IMR-90 (cell line): ENCODE measurements at regions not wholly inside any gene's neighbourhood (a gene's known extent, or its start where the extent isn't known, plus 50 kb on each side); places are given as distances from the start of the nearest gene placed in this dataset.

ENCODE experiments used
- ATAC-seq: fragments of 200-7000 bp; cut with Tn5 transposase; 2 replicates; pipeline ENCODE4 v1.9.1; 2020; ENCODE audit warnings: low read depth, mild to moderate bottlenecking, moderate library complexity
- BruUV-seq: library from RNA; stranded (reverse); fragments of 400-500 nt; replicated peaks from 2 replicates; lab custom pipeline; 2021; lab: Mats Ljungman, UMichigan
- CTCF ChIA-PET: fragments of 300-600 bp; formaldehyde crosslinking; extraction: SDS; loops from one replicate; lab custom pipeline; 2021; ENCODE audit warnings: antibody characterized with exemption; lab: Yijun Ruan, JAX
- POLR2A ChIA-PET: fragments of 300-600 bp; sonication (Branson Sonifier 250); formaldehyde crosslinking; loops from one replicate; lab custom pipeline; 2022; ENCODE audit warnings: antibody characterized with exemption; ENCODE audit not compliant: unreplicated experiment; lab: Charles Lee
- DNase-seq: peaks from one replicate; pipeline ENCODE4 v3.0.0; 2013
- H2AFZ ChIP-seq: replicated peaks from 2 replicates; pipeline ENCODE3; 2013; ENCODE audit warnings: low read length, mild to moderate bottlenecking; ENCODE audit not compliant: poor library complexity
- H2AK5ac ChIP-seq: 2 replicates; pipeline ENCODE4 v1.6.1; 2013; ENCODE audit warnings: low read depth, low read length, inconsistent platforms
- H2AK9ac ChIP-seq: replicated peaks from 2 replicates; pipeline ENCODE3; 2013; ENCODE audit warnings: mild to moderate bottlenecking, low read depth, low read length, moderate library complexity; ENCODE audit not compliant: poor library complexity
- H2BK120ac ChIP-seq: 2 replicates; pipeline ENCODE4 v1.6.1; 2013; ENCODE audit warnings: low read depth, low read length, inconsistent platforms
- H2BK15ac ChIP-seq: 3 replicates; pipeline ENCODE4 v1.6.1; 2013; ENCODE audit warnings: low read depth, low read length, inconsistent platforms
- H2BK20ac ChIP-seq: 2 replicates; pipeline ENCODE4 v1.6.1; 2013; ENCODE audit warnings: low read depth, mild to moderate bottlenecking, inconsistent platforms, low read length, moderate library complexity
- H2BK5ac ChIP-seq: 2 replicates; pipeline ENCODE4 v1.6.1; 2013; ENCODE audit warnings: mild to moderate bottlenecking, low read depth, low read length, inconsistent platforms; ENCODE audit not compliant: poor library complexity, severe bottlenecking
- H3K14ac ChIP-seq: replicated peaks from 2 replicates; pipeline ENCODE4 v1.6.1; 2013; ENCODE audit warnings: low read depth, low read length, inconsistent platforms
- H3K18ac ChIP-seq: 2 replicates; pipeline ENCODE4 v1.6.1; 2013; ENCODE audit warnings: low read depth, low read length, control low read depth
- H3K23ac ChIP-seq: 2 replicates; pipeline ENCODE4 v1.6.1; 2013; ENCODE audit warnings: low read depth, low read length, inconsistent platforms
- H3K27ac ChIP-seq: 2 replicates; pipeline ENCODE4 v1.5.1; 2013; ENCODE audit warnings: mild to moderate bottlenecking, control low read depth, low read length; ENCODE audit not compliant: insufficient read depth
- H3K27me3 ChIP-seq: 2 replicates; pipeline ENCODE4 v1.6.1; 2013; ENCODE audit warnings: low read length; ENCODE audit not compliant: control insufficient read depth, insufficient read depth
- H3K36me3 ChIP-seq: 2 replicates; pipeline ENCODE4 v1.6.1; 2013; ENCODE audit warnings: low read length, mixed read lengths; ENCODE audit not compliant: control insufficient read depth, insufficient read depth
- H3K4ac ChIP-seq: 2 replicates; pipeline ENCODE4 v1.6.1; 2013; ENCODE audit warnings: low read depth, low read length, inconsistent platforms
- H3K4me1 ChIP-seq: 2 replicates; pipeline ENCODE4 v1.6.1; 2013; ENCODE audit warnings: low read length, mixed read lengths; ENCODE audit not compliant: control insufficient read depth, insufficient read depth
- H3K4me2 ChIP-seq: 2 replicates; pipeline ENCODE4 v1.6.1; 2013; ENCODE audit warnings: low read depth, mild to moderate bottlenecking, control low read depth, low read length, moderate library complexity
- H3K4me3 ChIP-seq: 2 replicates; pipeline ENCODE4 v1.5.1; 2013; ENCODE audit warnings: low read depth, mild to moderate bottlenecking, control low read depth, low read length, moderate library complexity; ENCODE audit not compliant: insufficient read depth
- H3K56ac ChIP-seq: 2 replicates; pipeline ENCODE4 v1.6.1; 2013; ENCODE audit warnings: low read length, inconsistent platforms; ENCODE audit not compliant: insufficient read depth; ENCODE audit errors: extremely low read depth
- H3K79me1 ChIP-seq, 2 experiments: 2 replicates each; pipeline ENCODE4 v1.6.1; 2013; ENCODE audit warnings: low read length in 2 of 2, inconsistent platforms in 1 of 2, low read depth in 1 of 2
- H3K9ac ChIP-seq: 2 replicates; pipeline ENCODE4 v1.6.1; 2013; ENCODE audit warnings: low read depth, low read length, control low read depth
- H3K9me1 ChIP-seq: 2 replicates; pipeline ENCODE4 v1.6.1; 2013; ENCODE audit warnings: low read length, inconsistent platforms; ENCODE audit not compliant: insufficient read depth
- H3K9me3 ChIP-seq: 2 replicates; pipeline ENCODE4 v1.6.1; 2013; ENCODE audit warnings: low read length; ENCODE audit not compliant: control insufficient read depth, insufficient read depth
- H4K20me1 ChIP-seq: 2 replicates; pipeline ENCODE4 v1.6.1; 2013; ENCODE audit warnings: low read length, inconsistent platforms; ENCODE audit not compliant: insufficient read depth
- H4K5ac ChIP-seq: 2 replicates; pipeline ENCODE4 v1.6.1; 2013; ENCODE audit warnings: mild to moderate bottlenecking, low read depth, low read length, control low read depth
- H4K8ac ChIP-seq, 2 experiments: 2 replicates each; pipeline ENCODE4 v1.6.1; 2013; ENCODE audit warnings: low read depth in 2 of 2, low read length in 2 of 2, control low read depth in 1 of 2, inconsistent platforms in 1 of 2
- H4K91ac ChIP-seq: 2 replicates; pipeline ENCODE4 v1.6.1; 2013; ENCODE audit warnings: low read depth, low read length, inconsistent platforms; ENCODE audit not compliant: insufficient read depth
- BHLHE40 ChIP-seq: fragments of 150-350 bp; IDR thresholded peaks from 2 replicates; pipeline ENCODE4 v1.6.1; 2016; ENCODE audit warnings: mild to moderate bottlenecking, low read depth, low read length
- CEBPB ChIP-seq: IDR thresholded peaks from 2 replicates; pipeline ENCODE4 v1.6.1; 2012; ENCODE audit warnings: low read depth, low read length, improper control_type of control experiment
- CHD1 ChIP-seq: IDR thresholded peaks from 2 replicates; pipeline ENCODE4 v1.6.1; 2012; ENCODE audit warnings: low read depth, low read length, improper control_type of control experiment
- FOS ChIP-seq: fragments of 150-350 bp; IDR thresholded peaks from 2 replicates; pipeline ENCODE4 v1.6.1; 2016; ENCODE audit warnings: low read depth, low read length
- MAFK ChIP-seq: IDR thresholded peaks from 2 replicates; pipeline ENCODE4 v1.6.1; 2012; ENCODE audit warnings: low read depth, low read length, improper control_type of control experiment
- MAZ ChIP-seq: IDR thresholded peaks from 2 replicates; pipeline ENCODE4 v1.6.1; 2012; ENCODE audit warnings: low read depth, mild to moderate bottlenecking, low read length, improper control_type of control experiment, moderate library complexity, borderline replicate concordance
- MXI1 ChIP-seq: IDR thresholded peaks from 2 replicates; pipeline ENCODE4 v1.6.1; 2012; ENCODE audit warnings: low read depth, mild to moderate bottlenecking, low read length, moderate library complexity, borderline replicate concordance
- NFE2L2 ChIP-seq: fragments of 150-350 bp; IDR thresholded peaks from 2 replicates; pipeline ENCODE4 v1.6.1; 2016; ENCODE audit warnings: low read depth, mild to moderate bottlenecking, low read length
- POLR2A ChIP-seq: IDR thresholded peaks from 2 replicates; pipeline ENCODE4 v1.6.1; 2012; ENCODE audit warnings: mild to moderate bottlenecking, low read depth, low read length
- RAD21 ChIP-seq: IDR thresholded peaks from 2 replicates; pipeline ENCODE4 v1.6.1; 2012; ENCODE audit warnings: low read length, improper control_type of control experiment
- RCOR1 ChIP-seq: IDR thresholded peaks from 2 replicates; pipeline ENCODE4 v1.6.1; 2012; ENCODE audit warnings: mild to moderate bottlenecking, low read length, improper control_type of control experiment; ENCODE audit not compliant: insufficient replicate concordance
- RFX5 ChIP-seq: IDR thresholded peaks from 2 replicates; pipeline ENCODE4 v1.8.0; 2012; ENCODE audit warnings: low read depth, mild to moderate bottlenecking, low read length, moderate library complexity
- SMC3 ChIP-seq: fragments of 150-350 bp; IDR thresholded peaks from 2 replicates; pipeline ENCODE4 v1.6.1; 2016; ENCODE audit warnings: low read depth, mild to moderate bottlenecking, antibody characterized with exemption, low read length, moderate library complexity
- WGBS, 2 experiments: methylation state at CpG; one replicate each; pipeline versions ENCODE4 v1.1.5 to v1.1.7; 2013; ENCODE audit warnings: missing lambda C conversion rate in 2 of 2; ENCODE audit not compliant: insufficient read length in 1 of 2; ENCODE audit errors: extremely low coverage in 2 of 2; 5-methylcytosine and 5-hydroxymethylcytosine counted together
- dilution Hi-C: fragments of 300-500 bp; cut with HindIII; formaldehyde crosslinking; loops from one replicate; pipeline ENCODE4 v1.14.3; 2018; ENCODE audit warnings: low sequenced_read_pairs; ENCODE audit not compliant: unreplicated experiment
- in situ Hi-C: fragments of 300-500 bp; cut with MboI; formaldehyde crosslinking; loops from 3 replicates; pipeline ENCODE4 v1.14.3; 2019; ENCODE audit warnings: low sequenced_read_pairs, inconsistent platforms, mixed read lengths
- intact Hi-C: fragments of 100-400 bp; cut with micrococcal nuclease; formaldehyde crosslinking; loops from 2 replicates; pipeline ENCODE4 v1.10.0; 2022
- TF ChIP-seq, protein P1 (sequence below): conservative IDR thresholded peaks from 2 replicates; pipeline ENCODE4 v1.5.1; 2012; ENCODE audit warnings: mild to moderate bottlenecking, low read depth, low read length, improper control_type of control experiment
- TF ChIP-seq, protein P2 (sequence below): fragments of 150-350 bp; IDR thresholded peaks from 2 replicates; pipeline ENCODE4 v1.6.1; 2017; ENCODE audit warnings: mild to moderate bottlenecking, antibody characterized with exemption, low read length, low read depth
- TF ChIP-seq, protein P3 (sequence below): fragments of 150-350 bp; IDR thresholded peaks from 2 replicates; pipeline ENCODE4 v1.6.1; 2016; ENCODE audit warnings: low read depth, mild to moderate bottlenecking, low read length, moderate library complexity, borderline replicate concordance

DNA sequence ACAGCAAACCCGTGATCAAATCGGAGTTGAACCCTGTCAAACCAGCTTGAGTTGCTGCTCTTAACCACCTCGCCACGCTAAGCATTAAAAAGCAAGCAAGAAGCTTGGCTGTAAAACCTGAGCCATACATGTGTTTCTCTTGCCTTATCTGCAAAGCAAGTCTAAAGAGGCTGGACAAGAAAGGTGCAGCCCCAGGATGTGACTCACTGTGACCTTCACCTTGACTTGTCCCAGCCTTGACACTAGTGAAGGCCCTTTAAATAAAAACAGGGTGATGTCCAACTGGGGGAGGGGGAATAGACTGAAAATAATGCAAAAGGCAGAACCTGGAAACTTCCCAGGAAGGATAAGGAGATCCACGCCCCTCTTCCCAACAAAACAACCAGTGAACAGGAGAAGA, 127.6 kb upstream of the NPAS2 start:
- Histone ChIP-seq H4K91ac (no peak overlapping the region), H2BK5ac (no peak overlapping the region), H3K36me3 (no peaks in the 10 kb centered on the region), H2AK5ac (no peak overlapping the region), H4K5ac (no peak overlapping the region), H3K9me1 (no peaks in the 10 kb centered on the region), H4K20me1 (no peaks in the 10 kb centered on the region; the same call in 1 of the 2 replicates), H3K27me3 (peaks cover 13% of the 10 kb centered on the region), H3K79me1 (no peaks in the 10 kb centered on the region), H3K4ac (no peak overlapping the region), H2BK20ac (no peak overlapping the region), H3K4me2 (no peak overlapping the region), H3K4me1 (no peaks in the 10 kb centered on the region), H2BK120ac (no peak overlapping the region), H3K4me3 (no peak overlapping the region), H3K9ac (no peak overlapping the region), H3K23ac (no peak overlapping the region), H2AK9ac (no peak overlapping the region), H2BK15ac (no peak overlapping the region), H3K14ac (no peak overlapping the region), H3K27ac (no peak overlapping the region), H2AFZ (no peak overlapping the region), H4K8ac (no peak overlapping the region), H3K56ac (no peak overlapping the region), H3K9me3 (peaks cover 2% of the 10 kb centered on the region; the same call in 1 of the 2 replicates), H3K18ac (no peak overlapping the region)
- dilution Hi-C loops, result no loop called here
- POLR2A ChIA-PET, result no interaction called here
- BruUV-seq, result no TSS peak
- CTCF ChIA-PET, result no interaction called here
- no peak for ATAC-seq
- 95% methylated on average over 4 of the region's 5 CpGs; no CpG with 5 or more reads in 1 of the 2 experiments for WGBS, 2 experiments
- TF ChIP-seq SMC3 (no peak), BHLHE40 (no peak), MXI1 (no peak), POLR2A (no peak), MAFK (no peak), NFE2L2 (no peak), CHD1 (no peak), RFX5 (no peak), RAD21 (no peak), RCOR1 (no peak), CEBPB (no peak), FOS (no peak), MAZ (no peak)
- TF ChIP-seq, protein P1, sequence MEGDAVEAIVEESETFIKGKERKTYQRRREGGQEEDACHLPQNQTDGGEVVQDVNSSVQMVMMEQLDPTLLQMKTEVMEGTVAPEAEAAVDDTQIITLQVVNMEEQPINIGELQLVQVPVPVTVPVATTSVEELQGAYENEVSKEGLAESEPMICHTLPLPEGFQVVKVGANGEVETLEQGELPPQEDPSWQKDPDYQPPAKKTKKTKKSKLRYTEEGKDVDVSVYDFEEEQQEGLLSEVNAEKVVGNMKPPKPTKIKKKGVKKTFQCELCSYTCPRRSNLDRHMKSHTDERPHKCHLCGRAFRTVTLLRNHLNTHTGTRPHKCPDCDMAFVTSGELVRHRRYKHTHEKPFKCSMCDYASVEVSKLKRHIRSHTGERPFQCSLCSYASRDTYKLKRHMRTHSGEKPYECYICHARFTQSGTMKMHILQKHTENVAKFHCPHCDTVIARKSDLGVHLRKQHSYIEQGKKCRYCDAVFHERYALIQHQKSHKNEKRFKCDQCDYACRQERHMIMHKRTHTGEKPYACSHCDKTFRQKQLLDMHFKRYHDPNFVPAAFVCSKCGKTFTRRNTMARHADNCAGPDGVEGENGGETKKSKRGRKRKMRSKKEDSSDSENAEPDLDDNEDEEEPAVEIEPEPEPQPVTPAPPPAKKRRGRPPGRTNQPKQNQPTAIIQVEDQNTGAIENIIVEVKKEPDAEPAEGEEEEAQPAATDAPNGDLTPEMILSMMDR, result no peak
- TF ChIP-seq, protein P2, sequence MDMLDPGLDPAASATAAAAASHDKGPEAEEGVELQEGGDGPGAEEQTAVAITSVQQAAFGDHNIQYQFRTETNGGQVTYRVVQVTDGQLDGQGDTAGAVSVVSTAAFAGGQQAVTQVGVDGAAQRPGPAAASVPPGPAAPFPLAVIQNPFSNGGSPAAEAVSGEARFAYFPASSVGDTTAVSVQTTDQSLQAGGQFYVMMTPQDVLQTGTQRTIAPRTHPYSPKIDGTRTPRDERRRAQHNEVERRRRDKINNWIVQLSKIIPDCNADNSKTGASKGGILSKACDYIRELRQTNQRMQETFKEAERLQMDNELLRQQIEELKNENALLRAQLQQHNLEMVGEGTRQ, result no peak
- TF ChIP-seq, protein P3, sequence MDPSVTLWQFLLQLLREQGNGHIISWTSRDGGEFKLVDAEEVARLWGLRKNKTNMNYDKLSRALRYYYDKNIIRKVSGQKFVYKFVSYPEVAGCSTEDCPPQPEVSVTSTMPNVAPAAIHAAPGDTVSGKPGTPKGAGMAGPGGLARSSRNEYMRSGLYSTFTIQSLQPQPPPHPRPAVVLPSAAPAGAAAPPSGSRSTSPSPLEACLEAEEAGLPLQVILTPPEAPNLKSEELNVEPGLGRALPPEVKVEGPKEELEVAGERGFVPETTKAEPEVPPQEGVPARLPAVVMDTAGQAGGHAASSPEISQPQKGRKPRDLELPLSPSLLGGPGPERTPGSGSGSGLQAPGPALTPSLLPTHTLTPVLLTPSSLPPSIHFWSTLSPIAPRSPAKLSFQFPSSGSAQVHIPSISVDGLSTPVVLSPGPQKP, result no peak
- in situ Hi-C loops, result no loop called here
- DNase-seq, result no peak
- intact Hi-C loops, result no loop called here
